Astrocyte (in vitro differentiated cells and primary cell): ENCODE measurements at regions not wholly inside any gene's neighbourhood (a gene's known extent, or its start where the extent isn't known, plus 50 kb on each side); places are given as distances from the start of the nearest gene placed in this dataset.

ENCODE experiments used
- DNase-seq: peaks from one replicate; pipeline ENCODE4 v3.0.0-alpha.2; 2010; ENCODE audit warnings: low read depth
- FAIRE-seq: peaks from 2 replicates; lab custom pipeline; 2011; peaks lifted over from hg19 to GRCh38; lab: Jason Lieb, UNC
- H2AFZ ChIP-seq: 2 replicates; pipeline ENCODE4 v1.6.0; 2012; ENCODE audit warnings: low read depth, low read length, inconsistent platforms
- H3K27ac ChIP-seq: 2 replicates; pipeline ENCODE4 v1.5.1; 2011; ENCODE audit warnings: low read depth, low read length, inconsistent platforms
- H3K27me3 ChIP-seq: 2 replicates; pipeline ENCODE4 v1.6.0; 2011; ENCODE audit warnings: low read length, inconsistent platforms; ENCODE audit not compliant: insufficient read depth
- H3K36me3 ChIP-seq: 2 replicates; pipeline ENCODE4 v1.5.1; 2011; ENCODE audit warnings: low read length, inconsistent platforms; ENCODE audit not compliant: insufficient read depth
- H3K4me1 ChIP-seq: 2 replicates; pipeline ENCODE4 v1.5.1; 2011; ENCODE audit warnings: low read length, inconsistent platforms; ENCODE audit not compliant: insufficient read depth
- H3K4me2 ChIP-seq: 2 replicates; pipeline ENCODE4 v1.6.0; 2012; ENCODE audit warnings: low read length, inconsistent platforms
- H3K4me3 ChIP-seq: 2 replicates; pipeline ENCODE4 v1.5.1; 2011; ENCODE audit warnings: low read depth, mild to moderate bottlenecking, low read length, inconsistent platforms; ENCODE audit not compliant: insufficient read depth
- H3K79me2 ChIP-seq: 2 replicates; pipeline ENCODE4 v1.6.0; 2012; ENCODE audit warnings: mild to moderate bottlenecking, low read length, inconsistent platforms; ENCODE audit not compliant: insufficient read depth
- H3K9ac ChIP-seq: 2 replicates; pipeline ENCODE4 v1.6.0; 2012; ENCODE audit warnings: mild to moderate bottlenecking, low read length, inconsistent platforms
- H3K9me3 ChIP-seq: 2 replicates; pipeline ENCODE4 v1.5.1; 2012; ENCODE audit warnings: low read depth, mild to moderate bottlenecking, low read length, inconsistent platforms; ENCODE audit not compliant: insufficient read depth
- H4K20me1 ChIP-seq: 2 replicates; pipeline ENCODE4 v1.6.0; 2012; ENCODE audit warnings: low read length, inconsistent platforms; ENCODE audit not compliant: insufficient read depth
- H3K27ac Mint-ChIP-seq: one replicate; pipeline ENCODE4 v1.8.0; 2021; ENCODE audit warnings: mild to moderate bottlenecking, mixed read lengths; ENCODE audit not compliant: unreplicated experiment
- H3K27me3 Mint-ChIP-seq: one replicate; pipeline ENCODE4 v1.8.0; 2021; ENCODE audit warnings: low read depth, mixed read lengths; ENCODE audit not compliant: unreplicated experiment
- H3K36me3 Mint-ChIP-seq: one replicate; pipeline ENCODE4 v1.8.0; 2021; ENCODE audit warnings: low read depth, mixed read lengths; ENCODE audit not compliant: unreplicated experiment
- H3K4me1 Mint-ChIP-seq: one replicate; pipeline ENCODE4 v1.8.0; 2021; ENCODE audit warnings: low read depth, mixed read lengths; ENCODE audit not compliant: unreplicated experiment
- H3K4me3 Mint-ChIP-seq: one replicate; pipeline ENCODE4 v1.8.0; 2021; ENCODE audit warnings: mild to moderate bottlenecking, moderate library complexity, mixed read lengths; ENCODE audit not compliant: unreplicated experiment
- H3K9me3 Mint-ChIP-seq: one replicate; pipeline ENCODE4 v1.8.0; 2021; ENCODE audit warnings: mild to moderate bottlenecking, mixed read lengths; ENCODE audit not compliant: unreplicated experiment
- EZH2 ChIP-seq: IDR thresholded peaks from 2 replicates; pipeline ENCODE4 v1.6.1; 2012; ENCODE audit warnings: mild to moderate bottlenecking, low read length, inconsistent platforms; ENCODE audit not compliant: insufficient read depth
- TF ChIP-seq, protein P1 (sequence below): IDR thresholded peaks from 2 replicates; pipeline ENCODE4 v1.5.1; 2011; ENCODE audit warnings: low read depth, mild to moderate bottlenecking, inconsistent platforms, low read length, moderate library complexity; ENCODE audit not compliant: insufficient read depth

- Histone ChIP-seq H2AFZ (no peak overlapping the region), H3K27ac (no peak overlapping the region), H3K4me1 (no peaks in the 10 kb centered on the region), H3K27me3 (no peaks in the 10 kb centered on the region), H3K4me3 (no peak overlapping the region), H3K4me2 (no peak overlapping the region), H4K20me1 (no peaks in the 10 kb centered on the region), H3K36me3 (no peaks in the 10 kb centered on the region), H3K9me3 (no peaks in the 10 kb centered on the region), H3K79me2 (no peaks in the 10 kb centered on the region), H3K9ac (no peak overlapping the region)
- FAIRE-seq (no peak), DNase-seq (peak; percentile 16)
- Mint-ChIP-seq H3K4me3 (no peak overlapping the region), H3K27ac (no peak overlapping the region), H3K27me3 (no peaks in the 10 kb centered on the region), H3K4me1 (no peaks in the 10 kb centered on the region), H3K36me3 (no peaks in the 10 kb centered on the region), H3K9me3 (no peaks in the 10 kb centered on the region)
- TF ChIP-seq EZH2: no peak
- TF ChIP-seq, protein P1, sequence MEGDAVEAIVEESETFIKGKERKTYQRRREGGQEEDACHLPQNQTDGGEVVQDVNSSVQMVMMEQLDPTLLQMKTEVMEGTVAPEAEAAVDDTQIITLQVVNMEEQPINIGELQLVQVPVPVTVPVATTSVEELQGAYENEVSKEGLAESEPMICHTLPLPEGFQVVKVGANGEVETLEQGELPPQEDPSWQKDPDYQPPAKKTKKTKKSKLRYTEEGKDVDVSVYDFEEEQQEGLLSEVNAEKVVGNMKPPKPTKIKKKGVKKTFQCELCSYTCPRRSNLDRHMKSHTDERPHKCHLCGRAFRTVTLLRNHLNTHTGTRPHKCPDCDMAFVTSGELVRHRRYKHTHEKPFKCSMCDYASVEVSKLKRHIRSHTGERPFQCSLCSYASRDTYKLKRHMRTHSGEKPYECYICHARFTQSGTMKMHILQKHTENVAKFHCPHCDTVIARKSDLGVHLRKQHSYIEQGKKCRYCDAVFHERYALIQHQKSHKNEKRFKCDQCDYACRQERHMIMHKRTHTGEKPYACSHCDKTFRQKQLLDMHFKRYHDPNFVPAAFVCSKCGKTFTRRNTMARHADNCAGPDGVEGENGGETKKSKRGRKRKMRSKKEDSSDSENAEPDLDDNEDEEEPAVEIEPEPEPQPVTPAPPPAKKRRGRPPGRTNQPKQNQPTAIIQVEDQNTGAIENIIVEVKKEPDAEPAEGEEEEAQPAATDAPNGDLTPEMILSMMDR: no peak
These were observed 114.7 kb upstream of the MAN2A1 start for GRCh38 chr5:109574985-109575384.

- H3K4me2 ChIP-seq: no peak overlapping the region
- H4K20me1 ChIP-seq: no peaks in the 10 kb centered on the region
- H3K4me1 ChIP-seq: no peaks in the 10 kb centered on the region
- no peaks in the 10 kb centered on the region for H3K27me3 ChIP-seq
- no peak overlapping the region for H3K27ac ChIP-seq
- no peaks in the 10 kb centered on the region for H3K36me3 Mint-ChIP-seq
- H3K4me3 Mint-ChIP-seq: no peak overlapping the region
- H3K4me3 ChIP-seq: no peak overlapping the region
- FAIRE-seq (no peak), DNase-seq (no peak)
- TF ChIP-seq, protein P1: no peak
- TF ChIP-seq EZH2: no peak
- H3K36me3 ChIP-seq: no peaks in the 10 kb centered on the region
- H3K4me1 Mint-ChIP-seq: no peaks in the 10 kb centered on the region
- no peak overlapping the region for H2AFZ ChIP-seq
- H3K9me3 ChIP-seq: no peaks in the 10 kb centered on the region
- no peak overlapping the region for H3K9ac ChIP-seq
- H3K27ac Mint-ChIP-seq: no peak overlapping the region
- H3K79me2 ChIP-seq: no peaks in the 10 kb centered on the region
- H3K27me3 Mint-ChIP-seq: no peaks in the 10 kb centered on the region
- H3K9me3 Mint-ChIP-seq: no peaks in the 10 kb centered on the region
These were observed 116.0 kb upstream of the MAN2A1 start for GRCh38 chr5:109573766-109574165.

DNA sequence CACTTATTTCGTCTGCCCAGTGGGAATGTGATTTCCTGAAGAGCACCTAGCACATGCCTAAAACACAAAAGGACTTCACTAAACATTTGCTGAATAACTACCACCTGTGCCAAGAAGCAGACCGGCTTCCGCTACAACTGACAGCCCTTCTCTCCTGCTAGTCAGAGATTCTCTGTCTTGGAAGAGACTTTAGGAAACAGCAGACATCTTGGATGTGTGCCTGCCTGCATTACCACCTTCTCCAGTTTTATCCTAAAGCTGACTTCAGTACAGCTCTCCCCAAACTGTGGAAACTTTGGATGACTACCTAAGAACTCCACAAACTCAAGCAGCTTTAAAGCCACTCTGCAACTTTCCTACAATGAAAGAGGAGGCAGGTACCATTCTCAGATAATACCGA lies 116.5 kb upstream of the MAN2A1 start:
- Histone ChIP-seq H3K36me3 (no peaks in the 10 kb centered on the region), H3K27me3 (no peaks in the 10 kb centered on the region), H2AFZ (no peak overlapping the region), H3K27ac (no peak overlapping the region), H3K4me3 (no peak overlapping the region), H3K9ac (no peak overlapping the region), H3K4me1 (no peaks in the 10 kb centered on the region), H3K9me3 (no peaks in the 10 kb centered on the region), H3K4me2 (no peak overlapping the region), H4K20me1 (no peaks in the 10 kb centered on the region), H3K79me2 (no peaks in the 10 kb centered on the region)
- Mint-ChIP-seq H3K4me1 (no peaks in the 10 kb centered on the region), H3K4me3 (no peak overlapping the region), H3K36me3 (no peaks in the 10 kb centered on the region), H3K27me3 (no peaks in the 10 kb centered on the region), H3K27ac (no peak overlapping the region), H3K9me3 (no peaks in the 10 kb centered on the region)
- TF ChIP-seq EZH2: no peak
- TF ChIP-seq, protein P1: no peak
- FAIRE-seq (no peak), DNase-seq (no peak)
